Activated T-helper 17 cell treated with anti-CD3 and anti-CD28 coated beads, Interleukin-2, amount 50 U/mL, for 72 hours (primary cell): ENCODE measurements at regions not wholly inside any gene's neighbourhood (a gene's known extent, or its start where the extent isn't known, plus 50 kb on each side); places are given as distances from the start of the nearest gene placed in this dataset.

Source experiments
- ATAC-seq: fragments of 150-1000 bp; cut with Tn5 transposase; replicated peaks from 2 replicates; pipeline ENCODE4 v1.10.0; 2021; ENCODE audit warnings: mild to moderate bottlenecking, moderate library complexity
- H3K27ac Mint-ChIP-seq: one replicate; pipeline ENCODE4 v1.8.0; 2022; ENCODE audit warnings: mixed read lengths
- H3K27me3 Mint-ChIP-seq: one replicate; pipeline ENCODE4 v1.8.0; 2022; ENCODE audit warnings: mixed read lengths
- H3K36me3 Mint-ChIP-seq: one replicate; pipeline ENCODE4 v1.8.0; 2022; ENCODE audit warnings: low read depth, mild to moderate bottlenecking, mixed read lengths
- H3K4me1 Mint-ChIP-seq: one replicate; pipeline ENCODE4 v1.8.0; 2022; ENCODE audit warnings: mixed read lengths
- H3K4me3 Mint-ChIP-seq: one replicate; pipeline ENCODE4 v1.8.0; 2022; ENCODE audit warnings: mild to moderate bottlenecking, mixed read lengths
- H3K9me3 Mint-ChIP-seq: one replicate; pipeline ENCODE4 v1.8.0; 2022; ENCODE audit warnings: mixed read lengths

DNA sequence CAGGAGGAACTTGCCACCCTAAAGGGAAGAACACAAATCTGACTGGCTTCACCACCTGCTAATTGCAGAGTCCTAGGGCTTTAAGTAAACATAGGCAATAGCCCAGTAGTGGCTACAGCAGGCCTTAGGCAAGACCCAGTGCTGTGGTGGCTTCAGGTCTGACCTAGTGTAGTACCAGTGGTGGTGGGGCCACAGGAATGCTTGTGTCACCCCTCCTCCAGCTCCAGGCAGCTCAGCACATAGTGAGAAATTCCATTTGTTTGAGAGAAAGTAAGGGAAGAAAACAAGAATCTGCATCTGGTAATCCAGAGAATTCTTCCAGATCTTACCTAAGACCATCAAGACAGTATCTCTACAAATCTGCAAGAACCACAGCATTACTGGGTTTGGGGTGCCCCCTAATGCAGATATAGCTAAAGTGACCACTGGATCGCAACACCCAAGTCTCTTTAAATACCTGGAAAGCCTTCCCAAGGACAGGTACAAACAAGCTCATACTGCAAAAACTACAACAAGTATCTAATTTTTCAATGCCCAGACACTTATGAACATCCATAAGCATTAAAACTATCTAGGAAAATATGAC lies 102.6 kb upstream of the TRPM3 start:
- H3K36me3 Mint-ChIP-seq = no peaks in the 10 kb centered on the region
- no peaks in the 10 kb centered on the region for H3K9me3 Mint-ChIP-seq
- ATAC-seq = no peak
- H3K4me1 Mint-ChIP-seq = no peaks in the 10 kb centered on the region
- no peak overlapping the region for H3K27ac Mint-ChIP-seq
- peaks cover 6% of the 10 kb centered on the region for H3K27me3 Mint-ChIP-seq
- no peak overlapping the region for H3K4me3 Mint-ChIP-seq

DNA sequence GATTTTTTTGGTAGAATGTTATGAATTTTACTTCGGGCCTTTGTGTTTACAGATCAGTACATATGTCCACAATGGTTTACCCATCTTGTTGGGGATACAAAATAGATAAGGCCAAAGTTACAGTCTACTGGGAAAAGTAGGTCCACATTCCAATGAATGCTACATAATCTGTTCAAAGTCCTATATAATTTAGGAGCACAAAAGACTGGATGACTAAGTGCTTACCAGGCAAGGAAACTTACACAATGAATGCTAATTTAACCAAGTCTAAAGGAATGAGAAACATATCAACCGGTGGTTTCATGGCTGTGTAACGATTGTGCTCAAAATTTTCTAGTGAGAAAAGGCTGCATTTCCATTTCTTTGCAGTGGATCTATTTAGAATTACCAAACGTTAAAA lies 97.4 kb upstream of the TRPM3 start:
- Mint-ChIP-seq H3K4me1 (no peaks in the 10 kb centered on the region), H3K36me3 (no peaks in the 10 kb centered on the region), H3K9me3 (peaks cover 3% of the 10 kb centered on the region), H3K27me3 (peaks cover 6% of the 10 kb centered on the region), H3K4me3 (no peak overlapping the region), H3K27ac (no peak overlapping the region)
- no peak for ATAC-seq

DNA sequence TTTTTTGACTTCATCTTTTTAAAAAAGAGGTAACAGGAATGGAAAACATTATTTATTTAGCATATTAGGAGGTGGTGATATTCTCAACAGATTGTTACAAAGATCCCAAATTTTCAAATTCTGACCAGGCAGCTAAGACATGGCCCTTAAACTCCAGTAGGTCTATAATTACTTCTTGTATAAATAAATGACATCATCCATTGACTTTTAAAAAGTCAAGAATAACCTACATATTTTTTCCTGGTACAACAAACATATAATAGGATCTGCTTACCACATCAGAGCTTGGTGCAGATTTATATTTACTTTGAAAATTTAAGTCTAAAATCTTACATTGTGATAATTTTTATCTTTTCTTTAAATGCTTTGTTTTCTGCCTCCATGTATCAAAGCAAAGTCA lies 92.2 kb upstream of the TRPM3 start:
- H3K4me3 Mint-ChIP-seq = no peak overlapping the region

DNA sequence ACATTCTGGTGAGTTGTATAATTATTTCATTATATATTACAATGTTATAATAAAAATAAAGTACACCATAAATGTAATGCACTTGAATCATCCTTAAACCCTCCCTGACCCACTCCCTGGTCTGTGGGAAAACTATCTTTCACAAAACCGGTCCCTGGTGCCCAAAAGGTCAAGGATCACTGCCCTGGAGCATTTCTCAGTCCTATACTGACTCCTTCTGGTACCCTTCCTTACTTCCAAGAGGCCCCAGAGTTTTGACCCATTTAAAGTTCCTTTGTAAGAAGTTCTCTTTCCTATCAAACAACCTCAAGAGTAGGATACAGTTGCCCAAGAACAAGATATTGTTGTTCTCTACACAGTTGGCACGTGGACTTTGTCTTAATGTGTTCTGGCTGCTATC lies 88.9 kb upstream of the TRPM3 start:
- no peaks in the 10 kb centered on the region for H3K36me3 Mint-ChIP-seq
- H3K4me3 Mint-ChIP-seq = no peak overlapping the region
- ATAC-seq = no peak
- no peaks in the 10 kb centered on the region for H3K4me1 Mint-ChIP-seq
- no peak overlapping the region for H3K27ac Mint-ChIP-seq
- no peaks in the 10 kb centered on the region for H3K27me3 Mint-ChIP-seq
- peaks cover 3% of the 10 kb centered on the region for H3K9me3 Mint-ChIP-seq

More for the DNA sequence above, 92.2 kb upstream of the TRPM3 start:
- Mint-ChIP-seq H3K27ac (no peak overlapping the region), H3K9me3 (peaks cover 3% of the 10 kb centered on the region), H3K4me1 (no peaks in the 10 kb centered on the region), H3K36me3 (no peaks in the 10 kb centered on the region), H3K27me3 (no peaks in the 10 kb centered on the region)
- no peak for ATAC-seq

DNA sequence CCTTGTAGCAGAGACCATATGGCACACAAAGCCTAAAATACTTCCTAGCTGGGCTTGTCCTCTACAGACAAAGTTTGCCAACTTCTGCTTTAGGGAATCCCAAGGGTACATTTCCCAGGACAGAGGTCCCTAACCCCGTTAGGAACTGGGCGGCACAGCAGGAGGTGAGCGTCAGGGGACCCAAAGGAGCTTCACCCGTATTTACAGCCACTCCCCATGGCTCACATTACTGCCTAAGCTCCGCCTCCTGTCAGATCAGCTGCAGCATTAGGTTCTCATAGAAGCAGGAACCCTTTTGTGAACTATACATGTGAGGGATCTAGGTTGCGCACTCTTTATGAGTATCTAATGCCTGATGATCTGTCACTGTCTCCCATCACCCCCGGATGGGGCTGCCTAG lies 88.5 kb upstream of the TRPM3 start:
- no peak for ATAC-seq
- H3K4me3 Mint-ChIP-seq = no peak overlapping the region
- no peaks in the 10 kb centered on the region for H3K36me3 Mint-ChIP-seq
- H3K27ac Mint-ChIP-seq = no peak overlapping the region
- no peaks in the 10 kb centered on the region for H3K4me1 Mint-ChIP-seq
- H3K9me3 Mint-ChIP-seq = peaks cover 3% of the 10 kb centered on the region
- no peaks in the 10 kb centered on the region for H3K27me3 Mint-ChIP-seq

DNA sequence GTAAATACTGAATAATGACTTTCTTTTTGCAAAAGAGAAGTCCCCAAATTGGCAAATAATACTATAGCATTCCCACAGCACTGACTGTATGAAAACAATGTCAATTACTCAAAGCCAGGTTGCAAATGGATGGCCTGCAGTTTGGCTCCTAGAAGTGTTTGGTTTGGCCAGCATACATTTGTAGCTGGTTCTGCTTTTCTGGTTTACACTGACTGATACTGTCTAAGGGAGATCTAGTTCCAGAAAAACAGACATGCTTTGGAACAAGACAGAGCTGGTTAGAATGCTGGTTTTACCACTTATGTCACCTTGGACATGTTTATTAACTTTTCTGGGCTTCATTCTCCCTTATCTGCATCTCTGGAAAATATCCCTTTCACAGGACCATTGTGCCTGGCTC lies 81.5 kb upstream of the TRPM3 start:
- no peak overlapping the region for H3K27ac Mint-ChIP-seq
- H3K9me3 Mint-ChIP-seq = peaks cover 4% of the 10 kb centered on the region
- ATAC-seq = no peak
- H3K4me1 Mint-ChIP-seq = no peaks in the 10 kb centered on the region
- H3K4me3 Mint-ChIP-seq = no peak overlapping the region
- no peaks in the 10 kb centered on the region for H3K27me3 Mint-ChIP-seq
- no peaks in the 10 kb centered on the region for H3K36me3 Mint-ChIP-seq

DNA sequence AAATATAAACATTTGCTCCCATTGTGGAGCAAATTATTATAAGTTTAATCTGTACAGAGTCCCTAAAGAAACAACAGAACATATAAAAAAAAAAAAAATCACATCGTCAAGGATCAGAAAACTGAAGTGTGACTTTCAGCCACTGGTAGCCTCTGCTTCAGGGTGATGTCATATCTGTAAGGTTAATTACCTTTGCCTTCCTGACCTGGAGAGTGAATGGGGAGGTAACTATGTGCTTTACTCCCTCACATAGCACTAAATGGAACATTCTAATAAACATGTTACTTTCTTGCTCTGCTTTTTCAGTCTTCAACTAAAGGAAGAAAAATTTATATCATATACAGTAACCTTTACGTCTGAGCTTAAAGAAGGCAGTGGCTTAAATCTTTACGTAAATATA lies 70.3 kb upstream of the TRPM3 start:
- ATAC-seq = no peak
- Mint-ChIP-seq H3K36me3 (no peaks in the 10 kb centered on the region), H3K4me1 (no peaks in the 10 kb centered on the region), H3K4me3 (no peak overlapping the region), H3K9me3 (peaks cover 8% of the 10 kb centered on the region), H3K27ac (no peak overlapping the region), H3K27me3 (peaks cover 4% of the 10 kb centered on the region)

DNA sequence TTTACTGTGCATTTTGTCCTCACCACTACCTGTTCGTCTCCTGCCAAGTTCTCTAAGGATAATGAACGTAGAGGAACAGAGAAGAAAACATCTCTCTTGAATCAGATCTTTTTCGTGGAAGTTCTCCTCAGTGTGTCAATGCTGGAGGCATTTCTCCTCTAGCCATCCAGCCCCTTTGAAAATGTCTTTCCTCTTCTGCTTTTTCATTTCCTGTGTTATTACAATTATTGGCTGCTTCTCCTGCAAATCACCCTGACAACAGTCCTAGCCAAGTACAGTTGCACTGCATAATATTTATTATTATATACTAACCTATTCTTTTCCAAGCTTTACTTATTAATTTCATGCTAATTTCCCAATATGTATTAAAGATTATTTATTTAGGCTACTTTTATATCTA lies 61.8 kb upstream of the TRPM3 start:
- no peaks in the 10 kb centered on the region for H3K4me1 Mint-ChIP-seq
- no peaks in the 10 kb centered on the region for H3K9me3 Mint-ChIP-seq
- H3K27ac Mint-ChIP-seq = no peak overlapping the region
- no peak overlapping the region for H3K4me3 Mint-ChIP-seq
- H3K27me3 Mint-ChIP-seq = no peaks in the 10 kb centered on the region
- no peaks in the 10 kb centered on the region for H3K36me3 Mint-ChIP-seq
- ATAC-seq = no peak

DNA sequence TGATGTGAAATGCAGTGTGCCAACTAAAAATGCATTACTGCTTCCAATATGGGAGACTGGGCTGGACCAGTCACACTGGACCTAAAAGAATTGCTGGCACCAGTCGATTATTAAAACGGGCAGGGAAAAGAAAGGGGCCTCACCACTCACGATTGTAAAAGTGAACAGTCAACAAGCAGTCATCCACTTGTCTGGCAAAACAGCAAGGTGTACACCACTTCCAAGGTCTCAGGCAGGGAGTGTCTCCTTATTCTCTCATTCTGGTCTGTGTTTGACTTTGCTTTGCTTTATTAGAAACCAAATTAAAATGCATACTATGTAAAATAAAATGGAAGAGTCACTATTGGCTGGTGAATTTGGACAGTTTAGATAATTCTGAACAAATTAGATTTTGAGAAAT lies 57.8 kb upstream of the TRPM3 start:
- Mint-ChIP-seq H3K9me3 (no peaks in the 10 kb centered on the region), H3K4me3 (no peak overlapping the region), H3K27me3 (no peaks in the 10 kb centered on the region), H3K36me3 (no peaks in the 10 kb centered on the region), H3K27ac (no peak overlapping the region), H3K4me1 (no peaks in the 10 kb centered on the region)
- no peak for ATAC-seq

DNA sequence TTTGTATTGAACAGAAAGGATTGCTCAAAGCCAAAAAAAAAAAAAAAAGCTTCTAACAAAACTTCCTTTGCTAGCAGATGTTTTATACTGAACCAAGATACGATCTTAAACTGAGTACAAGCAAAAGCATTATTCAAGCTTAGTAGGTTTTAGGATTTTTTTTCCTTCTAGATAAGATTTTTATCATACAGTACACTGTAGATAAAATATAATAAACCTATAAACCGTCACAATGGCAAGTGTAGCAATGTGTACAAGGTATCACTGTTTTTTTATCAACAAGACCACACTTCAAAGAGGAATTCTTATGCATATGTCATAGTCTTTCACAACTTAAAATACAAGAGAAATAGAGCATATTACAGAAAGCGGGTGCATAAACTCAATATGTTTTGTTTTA lies 56.5 kb upstream of the TRPM3 start:
- ATAC-seq = no peak
- H3K4me1 Mint-ChIP-seq = no peaks in the 10 kb centered on the region
- H3K27me3 Mint-ChIP-seq = no peaks in the 10 kb centered on the region
- no peaks in the 10 kb centered on the region for H3K9me3 Mint-ChIP-seq
- H3K4me3 Mint-ChIP-seq = no peak overlapping the region
- H3K36me3 Mint-ChIP-seq = no peaks in the 10 kb centered on the region
- no peak overlapping the region for H3K27ac Mint-ChIP-seq

DNA sequence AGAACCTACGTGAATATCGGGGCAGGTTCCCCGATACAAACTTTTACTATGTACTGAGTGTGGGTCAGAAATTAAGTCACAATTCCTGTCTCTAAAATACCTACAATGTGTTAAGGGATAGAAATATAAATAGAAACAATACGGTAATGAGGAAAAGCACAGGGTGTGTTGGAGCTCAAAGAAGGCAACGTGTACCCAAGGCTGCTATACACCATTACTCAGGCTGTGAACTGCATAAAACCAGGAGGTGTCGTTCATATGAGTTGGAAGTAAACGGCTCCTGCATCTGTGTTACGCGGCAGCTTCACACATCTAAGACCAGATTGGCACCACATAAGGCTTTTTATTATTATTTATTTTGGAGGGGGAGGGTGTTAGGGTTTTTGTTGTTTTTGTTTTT lies 50.1 kb upstream of the TRPM3 start:
- ATAC-seq = no peak

More for the DNA sequence above, 50.1 kb upstream of the TRPM3 start:
- Mint-ChIP-seq H3K4me1 (no peaks in the 10 kb centered on the region), H3K4me3 (no peak overlapping the region), H3K36me3 (no peaks in the 10 kb centered on the region), H3K9me3 (no peaks in the 10 kb centered on the region), H3K27me3 (no peaks in the 10 kb centered on the region), H3K27ac (no peak overlapping the region)
